ENCODE measurements at regions not wholly inside any gene's neighbourhood (a gene's known extent, or its start where the extent isn't known, plus 50 kb on each side); places are given as distances from the start of the nearest gene placed in this dataset.

- no peak for TF ChIP-seq POLR2AphosphoS5 (IDR thresholded peaks at IDR 0.05; ENCODE audit: low read depth)
- TF ChIP-seq EZH2phosphoT487 (IDR thresholded peaks at IDR 0.05; ENCODE audit: unreplicated experiment): no peak
- TF ChIP-seq CTCF (conservative IDR thresholded peaks at IDR 0.05; ENCODE audit: low read depth in 2 of 2): no peak
- no peak for TF ChIP-seq EZH2 (IDR thresholded peaks at IDR 0.05; ENCODE audit: low read depth, unreplicated experiment)
- no peak for TF ChIP-seq JUNB (IDR thresholded peaks at IDR 0.05; ENCODE audit: unreplicated experiment)
These were observed 53.6 kb upstream of the DDX18 start for GRCh38 chr2:117760916-117761315.
